Heart right ventricle (tissue), 16 donors: ENCODE measurements at regions not wholly inside any gene's neighbourhood (a gene's known extent, or its start where the extent isn't known, plus 50 kb on each side); places are given as distances from the start of the nearest gene placed in this dataset.
A peak's percentile ranks its signal among the peaks of the same experiment; 100 is the strongest.

Experiments
- ATAC-seq, 8 donors: fragments of 200-7000 bp; cut with Tn5 transposase; one replicate each; pipeline ENCODE4 v1.9.1; 2020; ENCODE audit warnings: mild to moderate bottlenecking in 8 of 8, moderate library complexity in 8 of 8, moderate number of reproducible peaks in 1 of 8
- DNase-seq, 2 donors: peaks; one replicate each; pipeline ENCODE4 v3.0.0-alpha.2; 2020
- H3K27ac ChIP-seq, 10 donors: fragments of 200-600 bp; sonication (generic) in 2 of 10; one replicate each; pipeline versions ENCODE4 v1.5.0 to v1.8.0; 2020 to 2022; ENCODE audit warnings: mild to moderate bottlenecking in 3 of 10
- H3K27me3 ChIP-seq, 7 donors: fragments of 200-600 bp; one replicate each; pipeline ENCODE4 v1.8.0; 2021 to 2022; ENCODE audit warnings: mild to moderate bottlenecking in 2 of 7
- H3K36me3 ChIP-seq, 9 donors: fragments of 200-600 bp; sonication (generic) in 1 of 9; one replicate each; pipeline versions ENCODE4 v1.5.0 to v1.8.0; 2020 to 2022; ENCODE audit warnings: mild to moderate bottlenecking in 2 of 9
- H3K4me1 ChIP-seq, 9 donors: fragments of 200-600 bp; sonication (generic) in 1 of 9; one replicate each; pipeline versions ENCODE4 v1.5.0 to v1.8.0; 2020 to 2022; ENCODE audit warnings: mild to moderate bottlenecking in 4 of 9
- H3K4me3 ChIP-seq, 10 donors: fragments of 200-600 bp; sonication (generic) in 2 of 10; one replicate each; pipeline versions ENCODE4 v1.5.0 to v1.8.0; 2020 to 2022; ENCODE audit warnings: mild to moderate bottlenecking in 7 of 10, moderate library complexity in 2 of 10
- H3K9me3 ChIP-seq, 11 donors: fragments of 200-600 bp in 10 of 11; sonication (generic) in 2 of 11; one replicate each; pipeline versions ENCODE4 v1.5.0 to v1.8.0; 2013 to 2022; ENCODE audit warnings: mild to moderate bottlenecking in 2 of 11, control low read depth in 1 of 11, moderate library complexity in 1 of 11
- CTCF ChIP-seq, 9 donors: fragments of 200-600 bp; sonication (generic) in 2 of 9; IDR thresholded peaks; one replicate each; pipeline versions ENCODE4 v1.5.0 to v1.8.0; 2021 to 2022; ENCODE audit warnings: antibody characterized with exemption in 9 of 9, mild to moderate bottlenecking in 5 of 9, moderate library complexity in 1 of 9
- WGBS, 2 donors: extraction: QIAGEN DNeasy Blood & Tissue Kit; methylation state at CpG; one replicate each; pipeline ENCODE4 v1.1.7; 2013; ENCODE audit warnings: inconsistent platforms in 1 of 2; 5-methylcytosine and 5-hydroxymethylcytosine counted together
- intact Hi-C, 10 donors: fragments of 100-400 bp; cut with DNase I; formaldehyde crosslinking; loops; one replicate each; pipeline versions ENCODE4 v1.11.1 to v1.14.2; 2022
- donor health status: Arrhythmogenic right ventricular cardiomyopathy.
- donor health status: ischemic (EF 13 %, LVEDD 7.1; RV severe dilation, severe dysfunction).
- donor health status: healthy with polysubstance abuse.
- donor health status: DM: no; HTN: yes; CAD: no.
- donor health status: DM: no; HTN: no; CAD: no.
- donor health status: ischemic (EF 25% LVEDD 6.9; RV normal size, moderate dysfunction).
- donor health status: ischemic (EF 25% LVEDD 5.7; RV mildly dilated, moderate dysfunction).
- donor health status: healthy.
- donor health status: DM: yes; HTN: yes; CAD: no.
- donor health status: Ischemic cardiomyopathy.
- donor health status: ischemic (EF 35%, LVEDD 5.7; RV mildly dilated, moderate dysfunction).
- donor health status: nonischemic (EF 11% LVEDD 7.7; RV severe dilation, severe dysfunction).
- donor health status: DM: yes; HTN: yes; CAD: no.
- donor health status: PGD.
- donor health status: ischemic (EF 29% LVEDD 5.4; RV normal size, mild dysfunction).
- donor health status: nonischemic (EF 23%, LVEDD 6.1; RV moderate dilation, normal function).

DNA sequence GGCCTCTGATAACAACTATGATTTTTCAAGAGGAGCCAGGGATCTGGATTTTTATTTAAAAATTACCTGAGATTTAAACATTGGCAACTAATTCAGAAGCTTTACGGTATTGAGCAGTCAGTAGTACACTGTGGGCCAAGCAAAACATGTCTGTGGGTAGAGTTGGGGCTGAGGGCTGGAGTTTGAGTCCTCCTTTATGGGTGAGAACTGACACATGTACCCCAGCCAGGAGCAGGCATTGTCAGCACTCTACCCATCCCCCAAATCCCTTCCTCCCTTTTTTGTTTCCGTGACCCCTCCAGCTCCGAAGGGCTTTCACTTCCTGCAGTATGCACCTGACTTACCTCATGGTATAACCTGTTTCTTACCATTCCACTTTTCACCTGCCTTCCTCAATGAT lies 131.4 kb downstream of the SNX5 start:
- Histone ChIP-seq H3K36me3 (no peaks in the 10 kb centered on the region), H3K27me3 (no peaks in the 10 kb centered on the region), H3K4me3 (no peak overlapping the region), H3K9me3 (peaks cover 0 to 7% (median 0%) of the 10 kb centered on the region in 11 donors), H3K27ac (peak overlapping the region in 9 of 10 donors; percentile 21 to 96 (median 88)), H3K4me1 (peaks cover 6 to 45% (median 34%) of the 10 kb centered on the region in 9 donors)
- no peak for TF ChIP-seq CTCF (IDR thresholded peaks at IDR 0.05)
- no peak for DNase-seq
- ATAC-seq, result no peak
- intact Hi-C loops, result loop anchor here in 1 of 10 donors (5.0 kb wide), 2 partner anchors 60 to 155 kb away; partner anchors contain the start of gene RRBP1
- 76 to 82% methylated on average over 3 of the region's 3 CpGs for WGBS, 2 donors

GRCh38 chr20:17836303-17836861 lies 132.2 kb downstream of the SNX5 start:
- peak overlapping the region; percentile 69 to 96 (median 87) for H3K27ac ChIP-seq
- TF ChIP-seq CTCF (IDR thresholded peaks at IDR 0.05), result no peak
- ATAC-seq (peak; percentile 85 to 91 (median 90)), DNase-seq (peak; percentile 78 to 87)
- H3K36me3 ChIP-seq, result no peaks in the 10 kb centered on the region
- no peaks in the 10 kb centered on the region for H3K27me3 ChIP-seq
- WGBS, 2 donors, result 38 to 44% methylated on average over 12 of the region's 12 CpGs
- no peak overlapping the region for H3K4me3 ChIP-seq
- intact Hi-C loops, result loop anchor here in 1 of 10 donors (5.0 kb wide), 2 partner anchors 61 to 154 kb away; partner anchors contain the start of gene RRBP1
- peaks cover 6 to 39% (median 32%) of the 10 kb centered on the region in 9 donors for H3K4me1 ChIP-seq
- H3K9me3 ChIP-seq, result peaks cover 0 to 7% (median 0%) of the 10 kb centered on the region in 11 donors

DNA sequence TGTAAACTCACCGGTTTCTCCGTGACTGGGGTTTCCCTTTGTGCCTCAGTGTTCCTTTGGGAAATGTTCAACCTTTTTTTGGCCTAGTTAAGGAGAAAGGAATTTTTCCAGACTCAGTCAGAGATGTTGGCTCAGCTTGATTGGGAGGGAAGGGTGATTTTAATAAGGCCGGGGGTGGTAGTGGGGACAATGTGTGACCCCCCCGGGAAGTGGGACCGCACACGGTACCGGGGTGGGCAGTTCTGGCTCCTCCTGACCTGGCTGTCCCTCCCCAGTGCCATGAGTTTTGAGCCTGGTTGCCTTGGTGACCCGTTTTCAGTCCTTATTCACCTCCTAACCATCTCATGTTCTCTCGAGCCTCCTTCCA lies 132.7 kb downstream of the SNX5 start:
- ATAC-seq (peak in 7 of 8 donors; percentile 30 to 48 (median 36)), DNase-seq (peak in 1 of 2 donors; percentile 29)
- H3K4me3 ChIP-seq, result no peak overlapping the region
- peaks cover 6 to 35% (median 28%) of the 10 kb centered on the region in 9 donors for H3K4me1 ChIP-seq
- intact Hi-C loops, result loop anchor here in 1 of 10 donors (5.0 kb wide), 2 partner anchors 61 to 154 kb away; partner anchors contain the start of gene RRBP1
- no peaks in the 10 kb centered on the region for H3K27me3 ChIP-seq
- H3K36me3 ChIP-seq, result no peaks in the 10 kb centered on the region
- 62 to 68% methylated on average over 9 of the region's 9 CpGs for WGBS, 2 donors
- no peak for TF ChIP-seq CTCF (IDR thresholded peaks at IDR 0.05)
- peak overlapping the region; percentile 69 to 96 (median 87) for H3K27ac ChIP-seq
- H3K9me3 ChIP-seq, result peaks cover 0 to 7% (median 0%) of the 10 kb centered on the region in 11 donors

- Histone ChIP-seq H3K27me3 (no peaks in the 10 kb centered on the region), H3K27ac (peak overlapping the region; percentile 69 to 96 (median 87)), H3K4me3 (no peak overlapping the region), H3K9me3 (peaks cover 0 to 4% (median 0%) of the 10 kb centered on the region in 11 donors), H3K4me1 (peaks cover 6 to 34% (median 28%) of the 10 kb centered on the region in 9 donors), H3K36me3 (no peaks in the 10 kb centered on the region)
- TF ChIP-seq CTCF (IDR thresholded peaks at IDR 0.05), result no peak
- 59 to 62% methylated on average over 15 of the region's 15 CpGs for WGBS, 2 donors
- ATAC-seq (peak; percentile 14 to 81 (median 56)), DNase-seq (peak; percentile 49 to 55)
- intact Hi-C loops, result loop anchor here in 1 of 10 donors (5.0 kb wide), 2 partner anchors 62 to 153 kb away; partner anchors contain the start of gene RRBP1
These were observed 133.2 kb downstream of the SNX5 start for GRCh38 chr20:17835240-17835933.
